NB4 (cell line): ENCODE measurements at regions not wholly inside any gene's neighbourhood (a gene's known extent, or its start where the extent isn't known, plus 50 kb on each side); places are given as distances from the start of the nearest gene placed in this dataset.

ENCODE experiments used
- MYC ChIP-seq: IDR thresholded peaks from 2 replicates; pipeline ENCODE4 v1.6.1; 2011; ENCODE audit warnings: low read depth, low read length
- POLR2A ChIP-seq: IDR thresholded peaks from 2 replicates; pipeline ENCODE4 v1.6.1; 2011; ENCODE audit warnings: mild to moderate bottlenecking; ENCODE audit not compliant: insufficient read length; ENCODE audit errors: extremely low read depth
- TF ChIP-seq, protein P1 (sequence below): IDR thresholded peaks from one replicate; pipeline ENCODE4 v1.5.1; 2012; ENCODE audit warnings: low read depth, low read length

DNA sequence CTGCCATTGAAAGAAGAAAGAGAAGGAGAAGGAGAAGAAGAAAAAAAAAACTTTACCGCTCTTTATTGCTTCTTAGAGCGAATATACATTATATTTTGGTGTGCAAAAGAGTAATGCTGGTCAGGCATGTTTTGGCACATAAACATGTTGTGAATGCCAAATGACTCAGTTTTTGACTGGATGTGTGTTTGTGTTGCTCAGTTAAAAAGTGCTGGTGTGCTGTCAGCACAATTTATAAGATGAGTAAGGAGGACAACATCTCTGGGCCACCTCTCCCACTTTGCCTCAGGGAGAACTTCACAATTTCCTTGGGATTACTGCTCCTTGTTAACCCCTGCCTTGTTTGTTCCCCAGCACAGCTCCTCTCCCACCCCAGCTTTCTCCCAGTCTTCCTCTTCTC, 584.8 kb downstream of the ETNK1 start:
- TF ChIP-seq POLR2A (no peak), MYC (no peak)
- TF ChIP-seq, protein P1, sequence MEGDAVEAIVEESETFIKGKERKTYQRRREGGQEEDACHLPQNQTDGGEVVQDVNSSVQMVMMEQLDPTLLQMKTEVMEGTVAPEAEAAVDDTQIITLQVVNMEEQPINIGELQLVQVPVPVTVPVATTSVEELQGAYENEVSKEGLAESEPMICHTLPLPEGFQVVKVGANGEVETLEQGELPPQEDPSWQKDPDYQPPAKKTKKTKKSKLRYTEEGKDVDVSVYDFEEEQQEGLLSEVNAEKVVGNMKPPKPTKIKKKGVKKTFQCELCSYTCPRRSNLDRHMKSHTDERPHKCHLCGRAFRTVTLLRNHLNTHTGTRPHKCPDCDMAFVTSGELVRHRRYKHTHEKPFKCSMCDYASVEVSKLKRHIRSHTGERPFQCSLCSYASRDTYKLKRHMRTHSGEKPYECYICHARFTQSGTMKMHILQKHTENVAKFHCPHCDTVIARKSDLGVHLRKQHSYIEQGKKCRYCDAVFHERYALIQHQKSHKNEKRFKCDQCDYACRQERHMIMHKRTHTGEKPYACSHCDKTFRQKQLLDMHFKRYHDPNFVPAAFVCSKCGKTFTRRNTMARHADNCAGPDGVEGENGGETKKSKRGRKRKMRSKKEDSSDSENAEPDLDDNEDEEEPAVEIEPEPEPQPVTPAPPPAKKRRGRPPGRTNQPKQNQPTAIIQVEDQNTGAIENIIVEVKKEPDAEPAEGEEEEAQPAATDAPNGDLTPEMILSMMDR, result no peak
